ENCODE measurements at regions not wholly inside any gene's neighbourhood (a gene's known extent, or its start where the extent isn't known, plus 50 kb on each side); places are given as distances from the start of the nearest gene placed in this dataset.

DNA sequence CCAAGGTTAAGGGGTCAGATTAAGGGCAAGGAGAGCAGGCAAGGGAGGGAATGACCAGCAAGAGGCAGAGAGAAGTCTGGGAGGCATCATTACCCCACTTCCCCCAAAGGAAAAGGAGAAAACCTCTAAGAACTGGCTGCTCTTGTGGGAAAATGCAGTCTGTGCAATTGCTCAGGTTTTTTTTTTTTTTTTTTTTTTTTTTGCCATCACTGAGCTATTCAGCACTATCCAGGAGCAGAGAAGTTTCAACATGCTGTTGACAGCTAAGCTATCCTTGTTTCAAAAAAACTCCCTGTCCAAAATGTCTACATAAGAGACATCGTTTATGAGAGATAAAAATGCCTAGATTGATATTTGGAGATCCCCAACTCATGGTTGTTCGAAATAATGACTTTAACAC is 345.4 kb downstream of the TDRD15 start:
- no peak for DNase-seq (ENCODE audit: extremely low read depth, low read depth)
- TF ChIP-seq, protein P1, sequence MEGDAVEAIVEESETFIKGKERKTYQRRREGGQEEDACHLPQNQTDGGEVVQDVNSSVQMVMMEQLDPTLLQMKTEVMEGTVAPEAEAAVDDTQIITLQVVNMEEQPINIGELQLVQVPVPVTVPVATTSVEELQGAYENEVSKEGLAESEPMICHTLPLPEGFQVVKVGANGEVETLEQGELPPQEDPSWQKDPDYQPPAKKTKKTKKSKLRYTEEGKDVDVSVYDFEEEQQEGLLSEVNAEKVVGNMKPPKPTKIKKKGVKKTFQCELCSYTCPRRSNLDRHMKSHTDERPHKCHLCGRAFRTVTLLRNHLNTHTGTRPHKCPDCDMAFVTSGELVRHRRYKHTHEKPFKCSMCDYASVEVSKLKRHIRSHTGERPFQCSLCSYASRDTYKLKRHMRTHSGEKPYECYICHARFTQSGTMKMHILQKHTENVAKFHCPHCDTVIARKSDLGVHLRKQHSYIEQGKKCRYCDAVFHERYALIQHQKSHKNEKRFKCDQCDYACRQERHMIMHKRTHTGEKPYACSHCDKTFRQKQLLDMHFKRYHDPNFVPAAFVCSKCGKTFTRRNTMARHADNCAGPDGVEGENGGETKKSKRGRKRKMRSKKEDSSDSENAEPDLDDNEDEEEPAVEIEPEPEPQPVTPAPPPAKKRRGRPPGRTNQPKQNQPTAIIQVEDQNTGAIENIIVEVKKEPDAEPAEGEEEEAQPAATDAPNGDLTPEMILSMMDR (IDR thresholded peaks at IDR 0.05; ENCODE audit: low read depth, low read length), result no peak

DNA sequence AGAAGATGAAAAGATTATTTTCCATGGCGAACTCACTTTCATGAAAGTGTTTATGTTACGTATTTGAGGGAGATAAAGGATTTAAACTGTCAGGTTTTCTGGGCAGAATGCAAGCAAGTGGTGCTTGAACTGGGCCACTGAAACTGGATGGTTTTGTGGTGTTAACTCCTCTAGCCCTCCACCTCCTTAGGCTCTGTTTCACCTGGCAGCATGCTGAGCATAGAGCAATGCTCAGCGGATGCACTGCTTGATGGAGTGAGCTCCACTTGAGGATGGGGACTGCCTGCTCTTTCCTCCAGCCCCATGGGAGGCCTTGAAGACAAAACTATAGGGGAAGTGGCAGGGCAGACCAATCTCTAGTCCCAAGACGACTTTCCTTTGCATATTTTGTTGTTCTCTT is 345.8 kb downstream of the TDRD15 start:
- TF ChIP-seq, protein P1 (IDR thresholded peaks at IDR 0.05; ENCODE audit: low read depth, low read length), result no peak
- DNase-seq (ENCODE audit: extremely low read depth, low read depth), result no peak

DNA sequence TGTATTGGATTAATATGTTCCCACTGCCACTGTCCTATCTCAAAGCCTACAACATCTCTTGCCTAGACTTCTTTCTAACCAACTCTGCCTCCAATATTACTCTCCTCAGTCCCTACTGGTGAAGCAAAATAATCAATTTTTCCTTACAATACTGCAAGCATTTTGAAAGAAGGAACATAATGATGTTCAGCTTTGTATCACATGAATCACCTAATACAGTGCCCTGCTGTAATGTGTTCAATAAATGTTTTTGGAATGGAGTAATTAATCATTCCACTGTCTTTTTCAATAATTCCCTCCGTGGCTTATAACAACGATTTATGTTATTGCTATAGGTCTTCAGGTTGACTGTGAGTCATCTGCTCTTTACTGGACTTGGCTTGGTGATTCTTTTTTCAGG is 356.4 kb downstream of the TDRD15 start:
- TF ChIP-seq, protein P1 (IDR thresholded peaks at IDR 0.05; ENCODE audit: low read depth, low read length), result no peak
- DNase-seq (ENCODE audit: extremely low read depth, low read depth), result no peak

DNA sequence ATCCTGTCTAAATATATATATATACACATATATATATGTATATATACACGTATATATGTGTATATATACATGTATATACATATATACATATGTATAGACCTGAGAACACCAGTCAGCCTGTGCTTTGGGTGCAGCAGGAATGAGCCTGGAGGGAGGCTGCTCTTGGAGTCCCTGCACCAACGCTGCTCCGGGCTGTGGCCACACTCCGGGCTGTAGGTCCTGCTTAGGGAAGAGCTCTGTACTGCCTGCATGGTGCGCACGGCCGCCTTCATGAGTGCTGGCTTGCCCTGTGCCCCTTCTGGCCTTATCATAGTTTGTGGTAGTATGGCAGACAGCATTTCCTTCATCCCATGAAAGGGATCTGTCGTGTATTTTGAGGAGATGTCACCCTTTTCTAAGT is 360.9 kb downstream of the TDRD15 start:
- TF ChIP-seq, protein P1 (IDR thresholded peaks at IDR 0.05; ENCODE audit: low read depth, low read length), result no peak
- DNase-seq (ENCODE audit: extremely low read depth, low read depth), result no peak

DNA sequence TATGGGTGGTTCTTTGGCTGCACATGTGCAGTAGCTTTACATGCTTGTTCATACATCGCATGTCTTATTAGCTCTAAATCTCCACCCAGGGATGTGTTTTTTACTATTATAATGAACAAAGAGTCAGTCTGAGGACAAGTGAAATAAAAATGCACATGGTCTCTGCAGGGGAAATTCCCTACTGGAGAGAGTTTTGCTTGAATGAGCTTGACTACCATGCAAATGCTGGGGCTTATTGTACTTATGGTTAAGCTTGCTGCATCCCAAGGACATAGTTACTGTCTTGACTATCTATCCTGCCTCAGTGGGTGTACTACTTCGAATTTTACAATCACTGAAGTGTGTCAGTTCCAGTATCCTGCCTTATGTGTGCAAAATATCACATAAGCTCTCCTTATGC is 362.7 kb downstream of the TDRD15 start:
- TF ChIP-seq, protein P1 (IDR thresholded peaks at IDR 0.05; ENCODE audit: low read depth, low read length), result no peak
- no peak for DNase-seq (ENCODE audit: extremely low read depth, low read depth)

DNA sequence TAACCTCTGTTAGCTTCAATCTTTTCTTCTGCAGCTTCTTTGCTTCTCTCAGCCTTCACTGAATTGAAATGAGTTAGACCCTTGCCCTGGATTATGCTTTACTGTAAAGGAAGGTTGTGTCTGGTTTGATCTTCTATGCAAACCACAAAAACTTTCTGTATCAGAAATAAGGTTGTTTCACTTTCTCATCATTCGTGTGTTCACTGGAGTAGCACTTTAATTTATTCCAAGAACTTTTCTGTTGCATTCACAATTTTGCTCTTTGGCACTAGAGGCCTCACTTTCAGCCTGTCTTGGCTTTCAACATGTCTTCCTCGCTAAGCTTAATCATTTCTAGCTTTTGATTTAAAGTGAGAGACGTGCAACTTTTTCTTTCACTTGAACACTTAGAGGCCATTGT is 365.3 kb downstream of the TDRD15 start:
- TF ChIP-seq, protein P1 (IDR thresholded peaks at IDR 0.05; ENCODE audit: low read depth, low read length), result no peak
- no peak for DNase-seq (ENCODE audit: extremely low read depth, low read depth)

DNA sequence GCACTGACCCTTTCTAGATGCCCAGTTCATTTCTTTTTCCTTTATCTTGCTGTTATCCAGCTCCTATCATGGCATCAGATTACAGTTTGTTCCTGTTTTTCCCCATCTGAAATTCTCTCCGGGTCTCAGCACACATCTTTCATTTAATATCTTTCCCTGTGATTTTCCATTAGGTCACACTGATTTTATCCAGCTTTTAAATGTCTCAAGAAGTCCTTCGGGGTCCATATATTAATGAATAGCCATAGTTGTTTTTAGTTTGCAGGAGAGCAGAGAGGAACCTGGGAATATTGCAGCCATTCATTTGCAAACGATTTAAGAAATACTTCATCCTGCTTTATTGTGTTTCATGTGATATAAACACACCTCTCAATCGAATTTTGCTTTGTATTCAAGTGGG is 374.2 kb downstream of the TDRD15 start:
- TF ChIP-seq, protein P1 (IDR thresholded peaks at IDR 0.05; ENCODE audit: low read depth, low read length), result no peak
- no peak for DNase-seq (ENCODE audit: extremely low read depth, low read depth)
